K562 (cell line): ENCODE measurements at regions not wholly inside any gene's neighbourhood (a gene's known extent, or its start where the extent isn't known, plus 50 kb on each side); places are given as distances from the start of the nearest gene placed in this dataset.

Source experiments
- CTCF ChIP-seq, 3 experiments: IDR thresholded peaks in 2 of 3; conservative IDR thresholded peaks in 1 of 3; 2 replicates each; pipeline ENCODE4 v1.5.1; 2011 to 2012; ENCODE audit warnings: low read length in 3 of 3, mild to moderate bottlenecking in 3 of 3, control low read depth in 2 of 3, improper control_type of control experiment in 1 of 3, inconsistent platforms in 1 of 3, low read depth in 1 of 3, mixed read lengths in 1 of 3, moderate library complexity in 1 of 3; ENCODE audit not compliant: insufficient read depth in 2 of 3
- EZH2 ChIP-seq: IDR thresholded peaks from 2 replicates; pipeline ENCODE4 v1.6.1; 2012; ENCODE audit warnings: low read depth, mild to moderate bottlenecking, inconsistent platforms, low read length, borderline replicate concordance
- FOS ChIP-seq: IDR thresholded peaks from 3 replicates; pipeline ENCODE4 v1.6.1; 2011; ENCODE audit not compliant: insufficient read length; ENCODE audit errors: extremely low read depth
- FOXJ3 ChIP-seq: sonication (generic); formaldehyde crosslinking; IDR thresholded peaks from 2 replicates; pipeline ENCODE4 v1.4.0; 2020; ENCODE audit warnings: mild to moderate bottlenecking, missing genetic modification reagents
- FOXM1 ChIP-seq, 2 experiments: fragments of 450-650 bp in 1 of 2; sonication (generic) in 1 of 2; formaldehyde crosslinking in 1 of 2; IDR thresholded peaks; 2 replicates each; pipeline versions ENCODE4 v1.6.1 to v1.9.0; 2017 to 2022; ENCODE audit warnings: low read depth in 2 of 2, mild to moderate bottlenecking in 2 of 2, missing genetic modification reagents in 1 of 2, moderate library complexity in 1 of 2
- MAFF ChIP-seq: IDR thresholded peaks from 2 replicates; pipeline ENCODE4 v1.6.1; 2012; ENCODE audit warnings: low read length, improper control_type of control experiment
- RBM14 ChIP-seq: fragments of 200-400 bp; formaldehyde crosslinking; IDR thresholded peaks from 2 replicates; pipeline ENCODE4 v1.6.1; 2018; ENCODE audit warnings: low read depth, mild to moderate bottlenecking, low read length, moderate library complexity, borderline replicate concordance; ENCODE audit not compliant: insufficient read depth
- ZNF280B ChIP-seq: fragments of 250-450 bp; sonication (Bioruptor Pico); IDR thresholded peaks from 2 replicates; pipeline ENCODE4 v1.5.1; 2021; ENCODE audit warnings: mild to moderate bottlenecking
- ZNF830 ChIP-seq: fragments of 250-450 bp; sonication (Bioruptor Pico); IDR thresholded peaks from 2 replicates; pipeline ENCODE4 v1.5.0; 2021; ENCODE audit warnings: mild to moderate bottlenecking

DNA sequence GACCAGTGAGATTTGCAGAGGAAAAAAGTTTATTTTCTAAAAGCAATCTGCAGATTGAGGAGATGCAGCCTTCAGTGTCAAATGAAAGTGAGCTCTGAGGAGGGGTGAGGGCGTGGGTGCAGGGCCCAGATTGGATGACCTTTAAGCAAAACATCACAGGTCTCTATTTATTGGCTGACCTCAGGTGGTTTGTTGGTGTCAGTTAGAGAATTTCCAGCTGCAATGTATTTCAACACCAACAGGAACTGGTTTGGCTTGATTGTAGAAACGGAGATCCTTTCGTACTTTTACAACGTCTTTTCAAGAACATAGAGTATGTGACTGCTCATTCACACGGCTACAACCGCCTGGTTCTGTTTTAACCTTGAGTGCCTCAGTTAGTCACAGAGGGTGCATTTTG is 1069.1 kb downstream of the EFNA5 start:
- TF ChIP-seq RBM14 (no peak), CTCF (IDR thresholded peaks at IDR 0.05 in 2 of 3, conservative IDR thresholded peaks at IDR 0.05 in 1 of 3; ENCODE audit: insufficient read depth in 2 of 3, low read depth in 1 of 3, low read length in 3 of 3) (no peak), FOXM1 (IDR thresholded peaks at IDR 0.05; ENCODE audit: low read depth) (no peak), FOXM1 (CRISPR knock-in tag; IDR thresholded peaks at IDR 0.05; ENCODE audit: low read depth) (no peak), EZH2 (no peak), MAFF (no peak), ZNF830 (CRISPR knock-in tag) (no peak), FOXJ3 (CRISPR knock-in tag) (no peak), ZNF280B (CRISPR knock-in tag) (no peak), FOS (no peak)
